ENCODE measurements at regions not wholly inside any gene's neighbourhood (a gene's known extent, or its start where the extent isn't known, plus 50 kb on each side); places are given as distances from the start of the nearest gene placed in this dataset.
"Not testable (repeated sequence)": the region's sequence is repeated elsewhere in the genome, so short reads cannot be mapped to it uniquely, and the experiment has no call there.

DNA sequence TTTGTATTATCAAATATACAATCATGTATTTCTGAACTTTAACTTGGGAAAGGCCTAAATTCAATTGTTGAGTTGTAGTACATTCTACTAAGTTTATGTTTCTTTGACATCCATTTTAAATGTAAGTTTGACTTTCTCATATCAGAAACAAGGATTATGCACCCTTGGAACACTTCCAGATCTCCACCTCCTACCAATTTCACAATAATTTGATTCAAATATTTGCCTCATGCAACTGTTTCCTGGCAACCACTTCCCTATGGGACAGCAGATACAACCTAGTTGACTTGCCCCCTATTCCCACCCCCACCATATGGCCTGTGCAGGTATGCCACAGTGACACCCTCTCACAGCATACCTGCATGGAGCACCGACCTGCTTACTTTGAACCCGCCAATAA lies 506.4 kb upstream of the PABPC4L start:
- no peak for DNase-seq (ENCODE audit: low read depth)

DNA sequence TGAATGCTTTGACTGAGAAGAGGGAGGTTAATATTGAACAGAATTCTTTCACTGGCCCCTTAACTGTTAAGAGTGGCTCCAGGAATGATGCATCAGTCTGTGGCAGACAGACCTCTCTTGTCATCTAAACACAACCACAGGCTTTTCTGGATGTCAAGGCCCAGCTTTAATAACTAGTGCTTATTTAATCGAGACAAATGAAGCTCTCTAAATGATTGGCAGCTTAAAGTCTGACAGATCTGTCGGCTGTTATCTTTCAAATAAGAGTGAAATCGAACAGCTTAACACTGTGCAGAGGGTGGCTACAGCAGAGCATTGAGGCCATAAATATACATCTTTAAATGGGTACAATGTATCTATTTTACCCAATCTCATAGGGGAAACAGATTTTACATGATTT lies 500.8 kb upstream of the PABPC4L start:
- DNase-seq (ENCODE audit: low read depth), result no peak

DNA sequence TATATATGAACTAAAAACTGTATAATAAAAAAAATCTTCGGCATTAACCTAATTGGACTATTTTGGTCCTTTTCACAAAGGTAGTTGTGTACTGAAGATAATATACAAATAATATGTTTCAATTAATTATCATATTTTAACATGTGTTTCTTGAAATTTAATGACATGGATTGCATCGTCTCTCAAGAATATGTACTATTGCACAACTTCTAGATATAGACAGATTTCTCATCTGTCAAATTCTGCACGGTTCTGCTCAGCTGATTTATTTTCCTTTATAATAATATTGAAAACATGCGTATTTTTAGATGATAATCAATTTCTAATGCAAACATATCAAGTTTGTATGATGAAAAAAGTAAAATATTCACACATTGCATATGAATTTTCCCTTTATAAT lies 498.7 kb upstream of the PABPC4L start:
- no peak for DNase-seq (ENCODE audit: low read depth)

DNA sequence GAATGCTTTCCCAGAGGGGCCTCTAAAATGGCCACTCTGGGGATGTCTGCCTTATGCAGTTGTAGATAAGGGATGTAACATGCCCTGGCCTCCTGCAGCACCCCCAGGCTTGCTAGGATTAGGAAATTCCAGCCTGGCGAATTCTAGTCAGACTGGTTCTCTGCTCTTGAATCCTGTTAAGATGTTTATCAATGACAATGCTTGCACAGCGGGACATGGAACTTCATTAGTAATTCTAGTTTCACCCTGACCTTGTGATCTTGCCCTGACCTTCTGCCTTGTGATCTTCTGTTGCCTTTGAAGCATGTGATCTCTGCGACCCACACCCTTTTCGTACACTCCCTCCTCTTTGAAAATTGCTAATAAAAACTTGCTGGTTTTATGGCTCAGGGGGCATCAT lies 497.2 kb upstream of the PABPC4L start:
- not testable (repeated sequence) for DNase-seq (ENCODE audit: low read depth)

DNA sequence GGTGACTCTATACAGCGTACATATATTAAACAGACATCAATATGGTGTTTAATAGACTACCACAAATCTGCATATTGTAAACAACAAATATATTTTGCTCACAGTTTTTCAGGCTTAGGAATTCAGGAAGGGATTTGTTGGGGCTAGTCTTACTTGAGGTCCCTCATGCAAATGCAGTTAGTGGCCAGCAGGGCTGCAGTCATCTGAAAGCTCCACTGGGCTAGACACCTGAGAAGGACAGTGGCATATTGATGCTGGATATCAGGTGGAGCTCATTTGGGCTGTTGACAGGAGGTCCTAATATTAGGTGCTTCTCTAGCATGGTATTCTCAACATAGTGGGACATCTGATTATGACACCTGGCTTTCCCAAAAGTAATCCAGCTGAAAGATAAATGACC lies 493.8 kb upstream of the PABPC4L start:
- no peak for DNase-seq (ENCODE audit: low read depth)

DNA sequence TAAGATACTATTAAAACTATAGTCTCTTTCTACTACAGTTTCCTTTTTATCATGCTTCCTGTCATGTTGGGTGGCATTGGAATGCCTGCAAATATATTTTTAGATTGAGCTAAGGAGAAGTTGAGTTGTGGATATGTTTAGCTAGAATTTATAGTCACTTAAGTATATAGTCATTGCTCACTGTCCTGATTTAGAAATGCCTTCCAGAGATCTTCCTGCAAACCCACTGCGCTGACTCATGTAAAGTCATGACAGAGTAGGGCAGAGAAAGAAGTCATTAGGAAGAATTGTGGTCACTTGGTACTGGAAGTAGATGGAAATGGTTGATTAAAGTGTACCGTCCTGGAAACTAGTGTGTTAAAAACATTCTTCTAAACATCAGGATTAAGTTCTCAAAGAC lies 490.3 kb upstream of the PABPC4L start:
- DNase-seq (ENCODE audit: low read depth), result peak; percentile 94

DNA sequence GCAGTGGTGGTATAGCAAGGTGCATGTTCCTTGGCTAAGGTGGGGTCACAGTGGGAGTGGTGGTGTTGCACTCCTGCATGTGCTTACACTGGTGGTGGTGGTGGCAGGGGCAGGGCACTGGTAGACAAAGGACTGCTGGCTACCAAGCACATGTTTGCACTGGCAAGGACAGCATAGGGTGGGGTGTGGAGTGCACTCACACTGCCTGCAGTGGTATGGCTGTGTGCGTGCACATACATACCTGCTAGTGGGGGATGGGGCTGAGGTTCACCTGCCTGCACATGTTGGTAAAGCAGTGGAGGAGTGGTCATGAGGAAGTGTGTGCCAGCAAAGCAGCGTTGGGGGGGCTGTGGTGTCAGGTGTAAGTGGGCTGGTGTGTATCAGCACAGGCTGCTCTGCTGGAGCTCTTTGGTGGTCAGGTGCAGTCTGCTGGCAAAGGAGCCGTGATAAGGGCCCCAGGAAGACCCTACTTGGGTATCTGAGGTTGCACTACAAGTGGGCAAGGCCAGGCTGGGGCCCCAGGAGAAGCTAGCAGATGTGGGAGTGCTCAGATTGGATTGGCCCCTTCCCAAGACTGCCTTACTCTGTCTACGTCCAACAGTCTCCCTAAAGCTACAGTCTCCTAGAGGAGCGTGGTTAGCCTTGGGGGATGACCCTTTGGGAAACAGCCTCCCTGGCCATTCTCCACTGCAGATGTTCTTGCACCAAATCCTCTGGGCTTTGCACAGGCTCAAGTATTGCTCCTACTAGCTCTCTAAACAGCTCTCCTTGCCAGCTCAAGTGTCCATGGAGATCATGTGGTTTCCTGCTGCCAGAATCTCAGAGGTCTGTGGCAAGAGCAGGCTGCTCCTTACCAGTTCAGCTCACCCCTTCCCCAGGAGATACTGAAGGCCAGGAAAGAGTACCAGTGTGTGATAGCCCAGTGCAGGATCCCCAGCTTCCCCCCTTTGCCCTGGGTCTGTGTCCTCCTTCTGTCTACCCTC lies 486.3 kb upstream of the PABPC4L start:
- no peak for DNase-seq (ENCODE audit: low read depth)

DNA sequence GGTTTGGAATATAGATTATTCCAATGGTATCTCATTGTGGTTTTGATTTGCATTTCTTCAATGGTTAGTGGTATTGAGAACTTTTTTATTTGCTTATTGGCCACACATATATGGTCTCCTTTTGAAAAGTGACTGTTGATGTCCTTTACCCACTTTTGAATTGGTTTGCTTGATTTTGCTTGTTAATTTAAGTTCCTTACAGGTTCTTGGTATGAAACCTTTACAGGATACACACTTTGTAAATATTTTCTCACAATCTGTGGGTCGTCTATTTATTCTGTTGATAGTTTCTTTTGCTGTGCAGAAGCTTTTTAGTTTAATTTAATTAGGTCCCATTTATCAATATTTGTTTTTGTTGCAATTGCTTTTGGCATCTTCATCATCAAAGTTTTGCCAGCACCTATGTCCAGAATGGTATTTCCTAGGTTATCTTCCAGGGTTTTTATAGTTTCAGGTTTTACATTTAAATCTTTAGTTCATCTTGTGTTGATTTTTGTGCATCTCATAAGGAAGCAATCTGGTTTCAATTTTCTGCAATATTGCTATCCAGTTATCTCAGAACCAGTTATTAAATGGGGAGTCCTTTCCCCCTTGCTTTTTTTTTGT lies 475.7 kb upstream of the PABPC4L start:
- DNase-seq (ENCODE audit: low read depth), result no peak

DNA sequence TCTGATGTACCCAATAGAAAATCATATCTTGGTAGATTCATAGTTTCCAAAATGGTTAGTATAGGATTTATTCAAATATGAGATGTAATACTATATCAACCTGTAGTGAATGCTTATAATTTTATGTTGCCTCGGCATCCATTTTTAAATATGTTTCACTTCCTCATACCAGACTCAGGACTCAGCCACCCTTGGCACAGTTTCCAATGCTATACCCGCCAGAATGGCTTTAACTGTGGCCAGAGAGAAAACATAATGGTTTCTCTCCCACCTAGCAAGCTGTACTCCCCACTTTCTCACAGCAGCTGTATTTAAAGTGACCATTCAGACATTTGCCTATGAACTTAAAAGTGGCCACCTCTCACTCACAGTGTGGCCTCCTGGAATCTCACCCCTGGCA lies 466.6 kb upstream of the PABPC4L start:
- peak; percentile 15 for DNase-seq (ENCODE audit: low read depth)

DNA sequence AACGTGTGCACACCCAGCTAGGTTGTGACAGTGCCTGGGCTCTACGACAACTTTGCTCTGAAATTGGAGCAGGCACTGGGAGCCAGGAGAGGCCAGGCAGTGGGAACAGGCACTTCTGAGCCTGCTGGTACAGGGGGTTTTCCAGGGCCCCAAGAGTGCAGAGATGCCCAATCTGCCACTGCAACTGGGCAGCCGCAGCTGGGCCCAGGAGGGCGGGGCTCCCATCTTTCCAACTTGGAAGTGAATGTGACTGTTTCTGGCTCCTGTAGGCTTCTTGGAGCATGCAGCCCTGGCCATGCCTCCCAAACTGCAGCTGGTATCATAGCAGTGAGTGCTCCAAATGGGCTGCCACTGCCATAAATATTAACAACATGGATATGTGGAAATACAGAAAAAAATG lies 465.1 kb upstream of the PABPC4L start:
- no peak for DNase-seq (ENCODE audit: low read depth)

DNA sequence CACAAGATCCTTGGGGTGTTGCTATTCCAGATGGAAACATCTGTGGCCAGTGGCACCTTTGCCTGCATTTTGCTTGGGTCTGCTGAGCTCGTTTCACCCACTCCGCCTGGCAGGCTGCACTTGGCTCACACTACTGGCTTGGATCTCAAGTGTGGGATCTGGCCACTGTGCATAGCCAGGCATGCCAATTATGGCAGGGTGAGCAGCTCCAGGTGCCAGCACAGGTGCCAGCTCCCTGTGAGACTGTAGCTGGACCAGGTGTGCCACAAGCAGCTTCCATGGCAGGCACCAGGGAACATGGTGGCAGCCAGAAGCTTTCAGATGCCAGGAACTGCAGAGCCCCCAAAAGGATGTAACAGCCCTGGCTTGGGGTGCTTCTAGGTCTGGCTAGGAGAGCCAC lies 463.8 kb upstream of the PABPC4L start:
- DNase-seq (ENCODE audit: low read depth), result no peak

DNA sequence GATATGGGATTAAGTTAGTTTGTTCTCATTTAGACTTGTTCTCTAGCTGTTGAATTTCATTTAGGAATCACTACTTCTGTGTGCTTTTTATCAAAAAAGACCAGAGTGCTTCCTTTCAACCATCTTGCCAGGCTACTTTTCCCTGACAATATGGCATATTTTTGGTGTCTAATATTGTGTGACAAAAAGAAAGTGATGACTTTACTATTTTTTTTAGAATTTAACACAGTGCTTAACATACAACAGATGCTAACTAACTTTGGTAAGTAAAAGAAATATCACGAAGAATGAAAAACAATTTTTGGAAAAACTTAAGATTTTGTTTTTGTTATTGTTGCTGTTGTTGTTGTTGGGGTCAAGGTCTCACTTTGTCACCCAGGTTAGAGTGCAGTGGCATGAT lies 462.2 kb upstream of the PABPC4L start:
- DNase-seq (ENCODE audit: low read depth), result no peak

DNA sequence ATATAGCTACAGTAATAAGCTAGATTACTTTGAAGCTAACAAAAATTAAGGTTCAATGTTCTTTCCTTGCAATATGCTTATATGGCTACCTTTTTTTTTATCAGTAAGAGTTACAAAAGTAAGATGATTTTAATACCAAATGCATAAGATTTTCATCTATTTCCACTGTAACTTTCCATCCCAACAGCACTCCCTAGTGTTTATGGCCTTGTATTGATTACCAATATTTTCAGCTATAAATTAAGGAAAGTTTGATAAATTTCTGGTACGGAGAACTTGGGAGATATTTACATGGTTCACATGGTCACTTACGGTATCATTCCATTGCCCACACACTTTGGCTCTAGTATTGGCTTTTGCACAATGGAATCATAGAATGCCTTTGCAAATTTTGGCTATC lies 448.9 kb upstream of the PABPC4L start:
- no peak for DNase-seq (ENCODE audit: low read depth)

DNA sequence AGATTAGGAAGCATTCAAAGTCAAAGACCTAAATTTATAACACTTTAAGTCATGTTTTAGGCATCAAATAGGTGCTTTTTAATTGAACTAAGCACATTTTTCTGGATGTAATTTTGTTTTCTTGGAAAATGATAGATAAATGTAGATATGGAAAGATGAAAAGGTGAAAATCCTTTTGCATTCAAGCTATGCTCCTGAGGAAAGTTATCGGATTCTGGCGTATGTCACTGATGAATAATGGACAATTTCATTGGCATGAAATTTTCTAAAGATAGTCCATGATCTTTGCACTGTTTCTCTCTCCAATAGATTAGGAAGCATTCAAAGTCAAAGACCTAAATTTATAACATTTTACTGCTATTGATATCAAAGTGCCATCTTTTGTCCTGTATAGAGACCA lies 444.2 kb upstream of the PABPC4L start:
- DNase-seq (ENCODE audit: low read depth), result no peak

DNA sequence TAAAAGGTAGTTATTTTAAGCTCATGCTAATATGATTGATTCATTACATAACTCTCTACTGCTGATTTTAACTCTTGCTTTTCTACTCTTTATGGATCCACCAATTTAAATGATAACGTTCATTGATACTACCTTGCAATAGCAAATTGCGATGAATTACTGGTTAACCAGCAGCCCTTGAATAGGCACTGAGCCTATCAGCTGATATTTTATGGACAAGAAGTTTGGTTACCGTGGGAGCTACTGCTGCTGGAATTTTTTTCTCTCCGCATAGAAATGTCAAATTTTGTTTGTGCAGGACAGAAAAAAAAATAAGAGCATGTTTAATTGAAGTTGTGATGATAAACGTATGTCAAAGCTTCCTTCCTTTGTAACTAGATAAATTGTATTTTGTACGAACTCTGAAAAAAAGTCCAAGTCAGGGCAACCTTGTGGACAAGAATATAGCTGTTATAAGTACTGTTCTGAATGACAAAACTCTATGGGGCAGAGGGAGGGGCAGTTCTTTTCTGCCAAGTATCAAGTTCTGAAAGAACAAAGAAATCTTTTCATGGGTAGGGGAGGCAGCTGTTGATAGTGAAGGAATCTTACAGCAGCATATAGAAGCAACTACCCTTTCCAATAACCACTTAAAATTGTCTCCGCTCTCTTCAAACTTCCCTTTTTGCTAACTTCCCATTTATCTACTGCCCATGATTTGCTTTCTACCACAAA lies 434.9 kb upstream of the PABPC4L start:
- DNase-seq (ENCODE audit: low read depth), result no peak

DNA sequence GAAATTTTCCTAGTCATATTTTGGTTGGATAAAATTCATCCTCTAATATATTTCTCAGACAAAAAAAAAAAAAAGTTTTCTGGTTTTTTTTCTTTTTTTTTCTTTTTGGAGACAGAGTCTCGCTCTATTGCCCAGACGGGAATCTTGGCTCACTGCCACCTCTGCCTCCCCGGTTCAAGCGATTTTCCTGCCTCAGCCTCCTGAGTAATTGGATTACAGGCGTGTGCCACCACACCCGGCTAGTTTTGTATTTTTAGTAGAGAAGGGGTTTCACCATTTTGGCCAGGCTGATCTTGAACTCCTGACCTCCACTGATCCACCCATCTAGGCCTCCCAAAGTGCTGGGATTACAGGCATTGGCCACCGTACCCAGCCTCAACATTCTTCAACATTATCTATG lies 432.7 kb upstream of the PABPC4L start:
- DNase-seq (ENCODE audit: low read depth), result no peak

DNA sequence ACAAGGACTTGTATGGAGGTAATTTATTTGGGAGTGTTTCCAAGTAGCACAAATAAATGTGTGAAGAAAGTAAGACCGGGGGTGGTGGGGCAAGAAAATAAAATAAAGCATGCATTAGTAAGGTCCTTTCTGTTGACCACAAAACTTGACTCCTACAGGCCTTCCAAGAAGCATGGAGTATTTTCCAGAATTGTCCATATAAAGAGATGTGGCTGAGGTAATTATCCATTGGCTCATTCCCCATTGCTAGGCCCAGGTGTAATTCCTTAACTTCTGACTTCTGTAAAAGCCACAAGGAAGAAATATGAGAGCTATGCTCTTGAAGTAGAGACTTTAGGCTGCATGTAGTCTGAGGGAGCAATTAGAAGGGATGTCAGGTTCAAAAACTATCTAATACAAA lies 430.5 kb upstream of the PABPC4L start:
- no peak for DNase-seq (ENCODE audit: low read depth)

DNA sequence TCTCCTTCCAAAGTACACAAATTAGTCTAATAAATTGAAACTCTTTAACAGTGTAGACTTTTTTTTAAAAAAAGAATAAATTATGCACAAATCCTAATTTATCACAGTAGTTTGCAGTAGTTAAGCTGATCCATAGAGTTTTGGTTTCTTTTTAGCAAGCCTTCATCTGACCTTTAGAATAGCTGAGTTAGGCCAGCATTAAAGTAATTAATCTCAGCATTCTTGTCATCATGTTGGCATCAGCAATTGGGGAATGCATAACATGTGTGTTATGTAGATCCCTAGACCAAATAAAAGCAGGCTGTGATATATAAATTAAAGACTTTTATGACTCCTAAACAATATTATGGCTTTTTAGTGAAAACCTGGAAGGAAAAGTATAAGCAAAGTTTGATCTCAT lies 426.5 kb upstream of the PABPC4L start:
- DNase-seq (ENCODE audit: low read depth), result peak; percentile 47

DNA sequence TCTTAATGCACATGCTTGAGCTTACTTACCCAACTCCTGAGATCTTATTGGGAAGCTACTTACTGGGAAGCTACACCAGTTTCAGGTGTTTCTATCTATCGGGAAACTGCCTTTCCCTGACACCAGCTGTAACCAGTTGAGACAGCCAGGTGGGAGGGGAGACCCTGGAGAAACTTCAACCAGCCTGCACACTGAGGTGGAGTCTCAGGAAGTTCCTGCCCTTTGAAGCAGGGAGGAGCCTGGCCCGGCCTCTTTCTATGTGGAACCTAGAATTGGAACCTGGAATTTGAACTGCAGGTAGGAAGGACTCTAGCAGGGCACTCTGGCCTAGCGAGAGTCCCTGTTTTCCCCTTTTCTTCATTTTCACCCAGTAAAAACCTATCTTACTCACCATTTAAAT lies 425.8 kb upstream of the PABPC4L start:
- DNase-seq (ENCODE audit: low read depth), result no peak

DNA sequence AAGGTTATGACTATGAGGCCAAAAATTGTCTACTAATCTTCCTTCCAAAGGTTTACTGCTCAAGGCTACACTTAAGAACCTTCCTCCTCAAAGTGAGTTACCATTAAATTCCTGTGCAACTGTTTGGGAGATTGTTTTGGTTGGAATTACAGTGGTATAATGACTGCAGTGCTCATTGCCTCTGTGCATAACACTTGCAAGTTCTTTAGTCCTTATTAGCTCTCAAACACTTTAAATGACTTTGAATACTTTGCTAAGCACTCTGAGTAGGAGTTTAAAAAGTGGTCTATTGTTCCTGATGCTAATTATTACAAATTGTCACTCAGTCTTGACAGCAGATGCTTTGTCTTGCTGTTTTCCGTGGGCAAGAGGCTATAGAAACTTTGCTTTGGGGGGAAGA lies 422.8 kb upstream of the PABPC4L start:
- DNase-seq (ENCODE audit: low read depth), result no peak

DNA sequence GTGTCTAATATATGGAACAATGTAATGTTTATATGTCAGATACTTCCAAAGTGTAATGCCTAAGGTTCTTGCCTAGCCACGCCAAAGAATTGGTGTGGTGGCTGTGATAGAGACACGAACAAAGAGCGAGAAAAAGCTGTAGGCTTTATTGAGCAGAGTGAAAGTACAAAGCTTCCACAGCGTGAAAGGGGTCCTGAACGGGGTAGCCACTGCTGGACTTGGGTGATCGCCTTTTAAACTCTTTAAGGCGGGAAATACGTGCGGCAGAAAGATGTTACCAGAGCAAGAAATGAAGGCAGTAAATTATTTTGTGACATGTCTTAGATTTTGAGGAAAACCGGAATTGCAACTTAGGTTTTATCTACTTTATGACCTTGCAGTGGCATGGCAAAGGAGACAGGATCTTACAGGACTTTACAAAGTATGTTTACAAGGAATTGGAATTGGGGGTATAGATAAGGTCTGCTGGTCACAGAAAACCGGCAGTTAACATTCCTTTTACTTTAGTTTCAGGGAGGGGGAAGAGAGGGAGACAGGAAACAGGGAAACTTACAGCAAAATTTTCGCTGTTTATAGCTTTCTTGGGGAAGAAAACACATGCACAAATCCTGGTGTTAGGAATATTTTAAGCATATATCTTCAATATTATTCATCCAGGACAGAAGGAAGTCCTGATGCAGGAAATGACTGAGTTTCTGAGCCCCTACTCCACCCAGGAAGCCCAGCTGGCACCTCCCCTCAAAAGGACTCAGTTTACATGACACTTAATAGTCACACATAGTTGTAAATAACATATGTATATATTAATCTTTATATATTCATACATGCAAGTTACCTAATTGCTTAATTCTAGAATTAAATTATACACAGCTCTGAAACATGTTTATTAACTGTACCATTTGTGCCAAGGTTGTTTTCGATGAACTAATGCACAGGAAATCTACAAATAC lies 421.3 kb upstream of the PABPC4L start:
- peak; percentile 46 for DNase-seq (ENCODE audit: low read depth)

DNA sequence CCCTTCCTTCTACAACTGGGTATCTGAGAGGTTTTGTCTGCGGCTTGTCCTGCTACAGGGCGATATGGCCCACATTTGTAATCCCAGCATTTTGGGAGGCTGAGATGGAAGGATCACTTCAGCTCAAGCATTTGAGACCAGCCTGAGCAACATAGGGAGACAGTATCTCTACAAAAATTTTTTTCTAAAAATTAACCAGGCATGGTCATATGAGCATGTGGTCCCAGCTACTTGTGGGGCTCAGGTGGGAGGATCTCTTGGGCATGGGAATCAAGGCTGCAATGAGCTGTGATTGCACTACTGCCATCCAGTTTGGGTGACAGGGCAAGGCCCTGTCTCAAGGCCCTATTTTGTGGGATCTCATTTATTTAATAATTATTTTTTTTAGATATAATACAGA lies 420.6 kb upstream of the PABPC4L start:
- no peak for DNase-seq (ENCODE audit: low read depth)
